ENCODE measurements at regions not wholly inside any gene's neighbourhood (a gene's known extent, or its start where the extent isn't known, plus 50 kb on each side); places are given as distances from the start of the nearest gene placed in this dataset.

GRCh38 chr1:201761178-201761577 is 67.8 kb upstream of the IPO9 start:
- no peak for TF ChIP-seq EZH2 (IDR thresholded peaks at IDR 0.05; ENCODE audit: insufficient read depth, poor library complexity, severe bottlenecking)
- no peak for TF ChIP-seq EZH2phosphoT487 (IDR thresholded peaks at IDR 0.05; ENCODE audit: insufficient read depth, low read depth)

Data from GM23248 (cell line).